GM12874 (cell line): ENCODE measurements at regions not wholly inside any gene's neighbourhood (a gene's known extent, or its start where the extent isn't known, plus 50 kb on each side); places are given as distances from the start of the nearest gene placed in this dataset.

Experiments used
- TF ChIP-seq, protein P1 (sequence below): IDR thresholded peaks from 2 replicates; pipeline ENCODE4 v1.5.1; 2011; ENCODE audit warnings: low read depth, mild to moderate bottlenecking, control low read depth, low read length, moderate library complexity; ENCODE audit not compliant: insufficient read depth

GRCh38 chr18:77818328-77818727, 568.7 kb downstream of the GALR1 start:
- TF ChIP-seq, protein P1, sequence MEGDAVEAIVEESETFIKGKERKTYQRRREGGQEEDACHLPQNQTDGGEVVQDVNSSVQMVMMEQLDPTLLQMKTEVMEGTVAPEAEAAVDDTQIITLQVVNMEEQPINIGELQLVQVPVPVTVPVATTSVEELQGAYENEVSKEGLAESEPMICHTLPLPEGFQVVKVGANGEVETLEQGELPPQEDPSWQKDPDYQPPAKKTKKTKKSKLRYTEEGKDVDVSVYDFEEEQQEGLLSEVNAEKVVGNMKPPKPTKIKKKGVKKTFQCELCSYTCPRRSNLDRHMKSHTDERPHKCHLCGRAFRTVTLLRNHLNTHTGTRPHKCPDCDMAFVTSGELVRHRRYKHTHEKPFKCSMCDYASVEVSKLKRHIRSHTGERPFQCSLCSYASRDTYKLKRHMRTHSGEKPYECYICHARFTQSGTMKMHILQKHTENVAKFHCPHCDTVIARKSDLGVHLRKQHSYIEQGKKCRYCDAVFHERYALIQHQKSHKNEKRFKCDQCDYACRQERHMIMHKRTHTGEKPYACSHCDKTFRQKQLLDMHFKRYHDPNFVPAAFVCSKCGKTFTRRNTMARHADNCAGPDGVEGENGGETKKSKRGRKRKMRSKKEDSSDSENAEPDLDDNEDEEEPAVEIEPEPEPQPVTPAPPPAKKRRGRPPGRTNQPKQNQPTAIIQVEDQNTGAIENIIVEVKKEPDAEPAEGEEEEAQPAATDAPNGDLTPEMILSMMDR = no peak

DNA sequence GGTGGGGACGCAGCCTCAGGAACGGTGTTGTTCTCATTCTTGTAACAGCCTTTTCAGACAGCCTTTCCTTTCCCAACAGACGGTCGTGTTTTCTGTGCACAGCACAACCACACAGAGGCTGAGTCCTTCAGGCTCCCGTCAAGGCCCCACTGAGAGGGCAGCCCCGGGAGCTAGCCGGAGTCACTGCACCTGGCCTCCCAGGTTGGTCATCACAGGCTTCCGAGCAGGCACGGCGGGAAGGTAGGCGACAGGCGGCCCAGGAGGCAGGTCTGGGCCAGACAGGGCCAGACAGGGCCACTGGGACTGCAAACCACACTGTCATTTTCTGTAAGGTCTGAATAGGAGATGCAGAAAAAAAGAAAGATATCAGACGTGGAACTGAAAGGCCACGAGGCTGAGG, 570.8 kb downstream of the GALR1 start:
- TF ChIP-seq, protein P1 = no peak

- TF ChIP-seq, protein P1 = no peak
Measured at GRCh38 chr18:77821892-77822291, 572.2 kb downstream of the GALR1 start.

DNA sequence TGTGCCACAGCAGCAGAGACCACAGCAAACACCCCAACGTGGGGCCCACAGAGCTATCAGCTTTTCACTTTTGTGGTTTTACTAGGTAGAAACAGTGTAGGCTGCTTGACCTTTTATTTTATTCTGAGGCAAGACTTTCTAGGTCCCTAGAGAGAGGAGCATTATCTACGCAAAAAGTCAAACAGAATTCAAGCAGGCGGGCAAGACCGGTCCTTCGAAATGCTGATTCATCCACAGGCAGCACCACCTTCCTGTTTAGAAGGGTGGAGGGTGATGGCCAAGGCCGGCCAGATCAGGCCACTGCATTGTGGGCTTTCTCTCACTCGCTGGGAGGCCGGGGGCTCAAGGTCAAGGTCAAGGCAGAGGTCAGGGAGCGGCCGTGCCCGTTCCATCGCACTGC, 573.0 kb downstream of the GALR1 start:
- TF ChIP-seq, protein P1 = no peak

DNA sequence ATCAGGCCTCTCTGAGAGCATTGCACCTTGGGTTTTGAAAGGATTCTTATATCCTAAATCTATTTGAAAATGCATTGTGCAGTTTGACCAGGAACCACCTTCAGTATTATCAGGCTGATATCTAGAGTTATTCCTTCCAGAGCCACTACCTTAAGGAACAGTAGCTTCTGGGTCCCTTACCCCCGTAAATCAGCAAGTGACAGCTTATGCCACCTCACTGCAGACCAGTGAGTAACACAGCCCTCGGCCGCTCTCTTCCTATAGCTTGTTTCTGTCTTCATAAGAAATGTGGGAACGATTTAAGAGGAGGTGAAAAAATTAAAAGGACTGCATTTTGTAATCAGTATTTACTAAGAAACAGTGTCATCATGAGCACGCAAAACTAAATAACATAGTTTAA, 584.2 kb downstream of the GALR1 start:
- TF ChIP-seq, protein P1 = no peak

- TF ChIP-seq, protein P1 = no peak
Measured at GRCh38 chr18:77851802-77852201, 602.2 kb downstream of the GALR1 start.

DNA sequence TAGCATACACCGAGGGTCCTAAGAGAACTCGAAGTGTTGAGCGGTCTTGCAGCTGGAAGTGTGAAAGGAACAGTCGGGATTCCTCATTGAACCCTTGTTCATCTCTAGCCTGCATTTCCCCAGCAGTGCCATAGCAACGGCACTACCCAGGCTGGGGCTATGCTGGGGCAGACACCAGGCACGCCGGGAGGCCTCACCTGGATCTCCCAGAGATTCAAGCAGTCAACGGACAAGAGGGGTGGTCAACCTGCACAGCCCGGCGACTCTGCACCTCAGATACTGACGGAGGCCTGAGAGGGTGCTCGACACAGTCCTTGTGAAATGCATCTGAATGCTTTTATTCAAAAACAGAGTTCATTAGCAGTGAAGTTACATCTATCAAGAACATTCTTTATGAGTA, 604.2 kb downstream of the GALR1 start:
- TF ChIP-seq, protein P1 = no peak
